Limb (tissue), 2 donors: ENCODE measurements at regions not wholly inside any gene's neighbourhood (a gene's known extent, or its start where the extent isn't known, plus 50 kb on each side); places are given as distances from the start of the nearest gene placed in this dataset.
"Not testable (repeated sequence)": the region's sequence is repeated elsewhere in the genome, so short reads cannot be mapped to it uniquely, and the experiment has no call there.

ENCODE experiments used
- DNase-seq, 2 donors: peaks; one replicate each; pipeline ENCODE4 v3.0.0-alpha.2; 2016; ENCODE audit errors: extremely low spot score in 2 of 2

DNA sequence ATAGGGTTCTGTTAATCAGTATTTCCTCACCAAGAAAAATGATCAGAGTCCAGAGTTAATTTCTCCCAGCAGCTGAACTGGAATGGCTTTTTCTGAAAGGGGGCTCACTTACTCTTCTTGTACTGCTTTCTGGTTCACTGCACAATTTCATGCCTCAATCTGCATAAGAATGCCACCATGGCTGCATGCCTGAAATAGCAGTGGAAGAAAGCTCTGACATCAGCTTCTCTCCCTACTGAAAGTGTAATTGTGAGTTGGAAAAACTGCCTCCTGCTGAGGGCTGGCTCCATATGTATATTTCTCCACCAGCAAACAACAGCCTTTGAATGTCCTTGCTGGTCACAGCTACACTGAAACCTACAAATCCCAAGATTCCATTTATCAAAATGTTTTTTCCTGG lies 1027.2 kb upstream of the GJE1 start:
- DNase-seq = peak in 1 of 2 donors; percentile 38

DNA sequence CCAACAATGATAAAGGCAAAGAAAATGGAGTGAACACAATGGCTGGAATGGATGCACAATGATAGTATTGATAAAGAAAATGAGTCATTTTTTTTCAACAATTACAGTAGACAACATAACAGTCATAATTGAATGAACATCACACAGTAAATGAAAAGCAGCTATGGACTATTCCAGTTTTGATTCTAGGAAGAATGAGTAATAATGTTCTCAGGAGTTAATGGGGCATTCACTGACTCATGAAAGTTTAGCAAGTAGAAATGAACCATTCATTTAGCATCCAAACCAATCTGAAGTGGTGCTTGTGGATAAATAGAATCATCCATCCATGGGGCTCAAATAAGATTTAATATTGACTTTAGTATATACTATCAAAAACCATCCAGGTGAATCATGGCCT lies 1029.5 kb upstream of the GJE1 start:
- no peak for DNase-seq

DNA sequence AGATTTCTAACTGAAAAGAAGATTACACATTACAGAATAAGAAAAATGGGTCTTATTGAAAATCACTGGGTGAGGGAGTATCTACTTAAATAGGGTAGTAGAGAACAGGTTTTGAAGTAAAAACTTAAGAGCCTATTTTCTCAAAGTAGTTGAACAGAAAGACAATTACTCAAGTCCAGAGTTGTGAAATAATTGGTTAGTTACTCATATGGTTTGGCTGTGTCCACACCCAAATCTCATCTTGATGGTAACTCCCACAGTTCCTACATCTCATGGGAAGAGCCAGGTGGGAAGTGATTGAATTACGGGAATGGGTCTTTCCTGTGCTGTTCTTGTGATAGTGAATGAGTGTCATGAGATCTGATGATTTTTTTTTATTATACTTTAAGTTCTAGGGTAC lies 1035.3 kb upstream of the GJE1 start:
- DNase-seq = no peak

DNA sequence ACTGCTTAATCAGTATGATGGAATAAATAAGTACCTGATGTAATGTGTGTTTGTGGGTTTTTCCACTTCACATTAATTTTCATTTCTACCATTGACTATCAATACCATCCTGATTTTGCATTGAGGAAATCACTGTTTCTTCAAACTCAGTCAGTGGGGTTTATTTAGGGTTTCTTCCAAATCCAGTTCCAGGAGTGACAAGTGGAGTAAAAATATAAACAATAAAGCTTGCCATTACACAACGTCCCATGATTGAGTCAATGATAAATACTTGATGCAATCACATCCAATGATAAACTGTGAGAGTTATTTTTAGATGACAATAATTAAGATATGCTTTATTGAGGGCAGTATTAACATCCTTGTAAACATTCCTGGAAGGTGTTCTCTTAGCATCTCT lies 1037.4 kb upstream of the GJE1 start:
- DNase-seq = no peak

DNA sequence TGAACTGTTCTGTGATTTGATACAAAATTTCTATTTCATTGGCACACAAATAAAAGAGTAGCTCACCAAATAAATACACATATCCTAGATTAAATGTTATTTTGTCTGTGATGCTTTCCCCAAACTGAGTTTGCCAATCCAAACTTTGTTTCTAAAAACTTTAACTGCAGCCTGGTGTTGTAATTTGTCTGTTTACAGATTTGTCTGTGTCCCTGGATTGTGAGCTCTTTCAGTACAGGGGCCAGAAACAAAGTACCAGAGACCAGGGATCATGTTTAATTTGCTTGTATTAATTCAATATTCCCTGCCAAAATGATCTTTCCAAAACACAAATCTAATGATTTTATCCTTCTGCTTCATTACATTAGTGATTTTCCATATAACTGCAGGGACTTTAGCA lies 1044.6 kb upstream of the GJE1 start:
- DNase-seq = no peak

DNA sequence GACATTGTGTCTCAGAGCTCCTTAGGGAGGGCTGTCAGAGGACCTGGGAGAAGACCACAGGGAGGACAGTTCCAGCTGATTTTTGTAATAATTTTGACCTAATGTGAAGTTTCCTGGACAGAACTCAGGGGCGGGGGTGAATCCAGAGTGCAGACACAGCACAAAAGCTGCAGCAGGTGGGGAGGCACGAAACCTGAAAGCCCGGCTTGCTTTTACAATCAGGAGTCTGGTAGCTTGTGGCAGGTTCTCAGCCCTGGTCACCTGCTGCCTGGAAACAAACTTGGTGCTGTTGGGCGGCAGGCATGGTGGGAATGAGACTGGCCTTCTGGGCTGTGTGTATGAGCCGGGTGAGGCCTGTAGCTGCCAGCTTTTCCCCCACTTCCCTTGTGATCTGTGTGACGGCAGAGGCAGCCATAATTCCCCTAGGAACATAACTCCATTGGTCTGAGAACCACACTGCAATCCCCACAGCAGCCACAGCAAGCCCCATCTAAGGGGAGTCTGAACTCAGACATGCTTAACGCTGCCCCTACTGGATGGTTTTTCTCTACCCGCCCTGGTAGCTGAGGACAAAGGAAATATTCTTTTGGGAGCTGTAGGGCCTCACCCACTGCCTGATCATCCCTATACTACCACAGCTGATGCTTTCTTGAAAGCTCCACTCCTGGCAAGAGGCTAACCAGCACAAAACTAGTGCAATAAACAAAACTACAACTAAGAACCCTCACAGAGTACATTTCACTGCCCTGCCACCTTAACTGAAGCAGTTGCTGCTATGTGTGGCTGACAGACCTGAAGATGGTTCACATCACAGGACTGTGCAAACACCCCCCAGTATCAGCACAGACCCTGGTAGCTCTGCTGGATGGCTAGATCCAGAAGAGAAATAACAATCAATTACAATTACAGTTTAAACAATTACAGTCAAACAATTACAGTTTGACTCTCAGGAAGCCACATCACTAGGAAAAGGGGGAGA lies 1055.1 kb upstream of the GJE1 start:
- DNase-seq = no peak

DNA sequence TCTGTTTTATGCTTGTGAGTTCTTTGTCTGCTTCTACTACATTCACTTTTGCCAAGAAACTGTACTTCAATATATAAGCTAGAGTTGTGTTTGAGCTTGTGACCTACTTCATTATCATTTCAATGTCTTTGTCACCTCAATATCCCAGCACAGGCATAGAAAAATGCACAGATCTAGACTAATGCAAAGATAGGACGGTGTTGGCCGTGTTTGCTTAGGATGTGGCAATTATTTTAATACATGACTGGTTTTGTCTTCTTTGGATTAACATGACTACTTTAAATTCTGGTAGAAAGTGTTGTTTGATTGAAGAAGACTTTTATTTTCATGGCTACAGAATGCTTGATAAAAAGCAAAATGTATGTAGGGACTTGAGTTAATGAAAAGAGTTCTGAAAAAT lies 1075.0 kb upstream of the GJE1 start:
- no peak for DNase-seq

DNA sequence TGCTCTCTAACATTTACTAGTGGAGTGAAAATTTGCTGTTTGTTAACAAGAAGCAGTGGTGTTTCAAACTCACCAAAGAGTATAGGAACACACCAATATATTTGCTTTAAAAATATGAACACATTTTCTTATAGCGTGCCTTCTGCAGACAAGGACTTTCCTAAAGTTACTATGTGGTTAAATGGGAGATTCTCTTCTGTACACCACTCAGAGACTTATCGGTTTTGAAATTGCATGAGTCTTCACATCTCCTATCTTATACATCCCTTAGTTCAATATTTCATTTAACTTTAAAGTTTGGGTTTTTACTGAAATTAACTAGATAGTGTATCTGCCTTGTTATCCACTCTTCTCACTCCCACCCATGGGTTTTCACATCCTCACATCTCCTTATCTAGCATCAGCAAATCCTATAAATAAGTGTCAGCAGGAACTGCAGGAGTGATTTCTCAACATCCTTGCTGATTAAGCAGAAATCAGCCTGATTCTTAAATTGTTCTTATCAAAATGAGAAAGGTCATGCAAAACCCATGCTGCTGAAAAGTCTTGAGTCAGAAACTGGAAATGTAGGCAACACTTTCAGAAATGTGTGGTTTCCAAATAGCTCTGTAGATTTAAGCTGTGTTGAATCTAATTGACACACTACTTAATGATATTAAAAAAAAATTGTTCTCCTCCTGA lies 1075.6 kb upstream of the GJE1 start:
- no peak for DNase-seq

DNA sequence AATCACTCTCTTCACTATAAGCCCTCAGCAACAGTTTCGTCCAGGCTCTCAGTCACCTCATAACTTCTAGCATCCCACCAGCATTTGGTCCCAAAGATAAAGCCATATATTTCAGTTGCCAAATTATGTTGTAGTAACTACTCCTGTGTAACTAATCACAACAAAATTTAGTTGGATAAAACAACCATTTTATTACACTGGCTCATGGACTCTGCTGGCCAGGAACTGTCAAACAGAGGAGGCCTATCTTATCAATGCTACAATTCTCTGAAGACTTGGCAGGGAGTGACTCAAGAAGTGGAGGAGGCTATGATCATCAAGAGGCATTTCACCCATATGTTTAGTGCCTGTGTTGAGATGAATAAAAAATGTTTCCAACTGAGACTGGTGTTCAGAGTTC lies 1082.3 kb upstream of the GJE1 start:
- DNase-seq = no peak

DNA sequence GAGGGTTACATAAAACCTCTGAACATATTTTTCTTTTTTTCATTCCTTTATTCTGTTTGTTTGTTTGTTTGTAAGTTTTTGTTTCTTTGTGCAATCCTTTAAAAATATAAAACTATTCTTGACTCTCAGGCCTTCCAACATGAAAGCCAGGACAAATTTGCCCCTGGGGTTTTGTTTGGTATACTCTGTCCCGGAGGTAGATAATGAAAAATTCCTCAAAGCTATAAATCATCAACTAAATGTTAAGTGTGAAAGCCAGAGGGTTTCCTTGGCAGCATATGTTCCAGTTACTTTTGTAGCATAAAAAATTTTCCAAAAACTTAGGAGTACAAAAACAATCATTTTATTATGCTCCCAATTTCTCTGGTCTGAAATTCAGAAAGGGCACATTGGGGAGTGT lies 1084.3 kb upstream of the GJE1 start:
- DNase-seq = no peak

DNA sequence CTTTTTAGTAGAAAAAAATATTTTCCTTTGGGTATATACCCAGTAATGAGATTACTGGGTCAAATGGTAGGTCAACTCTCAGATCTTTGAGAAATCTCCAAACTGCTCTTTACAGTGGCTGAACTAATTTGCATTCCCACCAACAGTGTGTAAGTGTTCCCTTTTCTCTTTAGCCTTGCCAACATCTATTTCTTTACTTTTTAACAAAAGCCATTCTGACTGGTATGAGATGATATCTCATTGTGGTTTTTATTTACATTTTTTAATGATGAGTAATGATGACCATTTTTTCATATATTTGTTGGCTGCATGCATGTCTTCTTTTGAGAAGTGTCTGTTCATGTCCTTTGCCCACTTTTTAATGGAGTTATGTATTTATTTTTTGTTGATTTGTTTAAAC lies 1086.2 kb upstream of the GJE1 start:
- not testable (repeated sequence) for DNase-seq

DNA sequence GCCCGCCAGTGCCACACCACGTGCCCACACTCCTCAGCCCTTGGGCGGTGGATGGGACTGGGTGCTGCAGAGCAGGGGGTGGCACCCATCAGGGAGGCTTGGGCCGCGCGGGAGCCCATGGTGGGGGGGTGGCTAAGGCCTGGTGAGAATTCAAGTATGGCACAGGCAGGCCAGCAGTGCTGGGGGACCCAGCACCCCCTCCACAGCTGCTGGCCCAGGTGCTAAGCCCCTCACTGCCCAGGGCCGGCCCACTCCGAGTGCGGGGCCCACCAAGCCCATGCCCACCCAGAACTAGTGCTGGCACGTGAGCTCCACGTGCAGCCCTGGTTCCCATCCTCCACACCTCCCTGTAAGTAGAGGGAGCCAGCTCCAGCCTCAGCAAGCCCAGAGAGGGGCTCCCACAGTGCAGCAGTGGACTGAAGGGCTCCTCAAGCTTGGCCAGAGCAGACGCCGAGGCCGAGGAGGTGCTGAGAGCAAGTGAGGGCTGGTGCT lies 1091.1 kb upstream of the GJE1 start:
- DNase-seq = no peak

DNA sequence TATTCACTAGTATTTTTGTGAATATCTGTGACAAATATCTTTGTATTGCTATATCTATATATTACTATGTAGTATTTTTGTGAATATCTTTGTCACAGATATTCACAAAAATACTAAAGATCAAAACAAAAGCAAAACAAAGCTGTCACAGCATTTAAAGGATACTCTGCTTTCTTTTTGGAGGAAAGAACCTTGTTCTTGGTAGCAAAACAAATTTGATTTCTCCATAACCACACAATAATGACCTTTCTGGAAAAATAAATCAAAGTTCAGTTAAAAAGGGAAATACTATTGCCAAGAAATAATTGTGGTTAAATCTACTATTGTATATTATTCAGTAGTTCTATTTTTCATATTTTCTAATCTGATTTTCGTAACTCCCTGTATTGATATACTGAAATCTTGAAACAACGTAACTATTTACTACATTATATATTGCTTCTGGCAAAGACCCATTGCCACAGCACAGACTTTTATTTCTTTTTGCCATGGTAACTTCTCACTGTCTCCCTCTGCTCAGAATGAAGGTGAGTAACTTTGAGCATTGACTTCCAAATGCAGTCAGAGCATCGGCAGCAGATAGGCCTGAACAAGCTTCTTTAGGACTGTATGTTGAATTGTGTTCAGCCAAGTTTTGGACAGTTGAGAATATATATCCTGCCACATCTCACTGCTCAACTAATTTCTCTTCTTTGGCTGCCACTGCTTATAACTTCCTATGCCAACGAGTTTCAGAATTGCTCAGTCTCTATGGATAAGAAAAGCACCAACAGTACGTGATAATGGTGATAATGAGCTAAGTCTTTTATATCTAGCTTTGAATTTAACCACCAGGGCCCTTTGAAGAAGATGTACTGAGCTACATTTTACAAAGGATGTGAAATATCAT lies 1097.2 kb upstream of the GJE1 start:
- no peak for DNase-seq

DNA sequence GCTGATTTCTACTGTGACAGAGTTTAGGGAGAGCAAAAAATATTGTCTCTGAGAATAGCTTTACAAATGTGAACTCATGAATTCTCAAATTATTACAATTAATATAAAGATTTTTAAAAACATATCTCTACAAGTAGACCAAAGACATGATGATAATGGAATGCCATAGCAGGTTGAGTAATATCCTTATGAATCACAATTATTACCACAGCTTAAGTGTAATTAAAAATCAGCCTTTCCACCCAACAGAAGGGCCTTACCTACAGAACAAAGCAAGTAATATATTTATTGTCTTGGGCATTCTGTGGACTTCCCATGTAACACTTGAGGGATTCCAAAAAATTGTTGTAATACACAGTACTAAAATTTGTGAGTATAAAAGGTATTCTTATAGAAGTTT lies 1099.6 kb upstream of the GJE1 start:
- no peak for DNase-seq

DNA sequence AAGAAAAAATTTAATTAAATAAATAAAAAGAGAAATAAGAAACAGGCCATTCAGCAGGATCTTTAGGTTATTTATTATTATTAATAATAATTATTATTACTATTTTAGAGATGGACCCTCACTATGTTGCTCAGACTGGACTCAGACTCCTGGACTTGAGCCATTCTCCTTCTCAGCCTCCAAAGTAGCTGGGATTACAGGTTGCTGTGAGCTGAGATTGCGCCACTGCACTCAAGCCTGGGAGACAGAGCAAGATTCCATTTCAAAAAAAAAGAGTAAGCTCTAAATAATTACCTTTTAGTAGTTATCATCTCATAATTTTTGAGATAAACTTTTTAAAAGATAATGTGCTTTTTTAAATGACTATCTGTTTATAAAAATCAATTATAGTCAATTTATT lies 1102.8 kb upstream of the GJE1 start:
- no peak for DNase-seq

DNA sequence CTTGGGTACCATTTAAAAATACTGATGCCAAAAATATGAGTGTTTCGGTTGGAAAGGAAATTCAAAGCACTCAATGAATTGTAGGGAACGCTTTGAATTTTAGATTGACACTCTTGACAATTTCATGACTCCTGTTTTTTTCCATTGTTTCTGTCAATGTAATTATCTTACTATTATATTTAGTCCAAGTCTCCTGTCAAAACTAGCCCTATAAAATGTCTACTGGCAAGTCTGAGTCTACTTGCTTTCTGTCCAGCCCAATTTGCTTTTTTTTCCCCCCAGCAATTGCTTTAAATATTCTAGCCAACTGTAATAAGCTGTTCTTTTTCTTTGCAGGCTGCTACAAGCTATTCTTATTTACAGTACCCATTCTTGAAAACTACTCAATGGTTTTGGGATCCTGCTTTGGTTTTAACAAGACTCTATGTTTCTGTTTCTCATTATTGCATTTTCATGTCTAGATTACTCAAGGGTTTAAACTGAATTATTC lies 1103.9 kb upstream of the GJE1 start:
- DNase-seq = peak in 1 of 2 donors; percentile 20

DNA sequence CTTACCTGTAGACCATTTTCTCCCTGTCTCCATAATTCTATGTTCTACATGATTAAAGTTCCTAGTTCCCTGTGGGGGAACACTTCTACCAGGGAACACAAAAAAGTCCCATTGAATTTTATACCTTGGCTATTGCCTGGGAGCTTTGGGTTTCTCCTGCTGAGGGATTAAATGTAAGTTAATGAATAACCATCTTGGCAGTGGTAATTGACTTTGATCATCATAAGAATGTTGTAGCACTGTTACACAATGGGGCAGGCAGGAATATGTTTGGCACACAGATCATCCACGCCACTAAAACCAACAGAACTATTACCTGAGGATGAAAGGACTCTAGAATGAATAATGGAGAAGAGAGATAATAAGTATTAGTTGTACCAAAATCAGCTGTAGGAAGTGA lies 1106.2 kb upstream of the GJE1 start:
- DNase-seq = no peak

DNA sequence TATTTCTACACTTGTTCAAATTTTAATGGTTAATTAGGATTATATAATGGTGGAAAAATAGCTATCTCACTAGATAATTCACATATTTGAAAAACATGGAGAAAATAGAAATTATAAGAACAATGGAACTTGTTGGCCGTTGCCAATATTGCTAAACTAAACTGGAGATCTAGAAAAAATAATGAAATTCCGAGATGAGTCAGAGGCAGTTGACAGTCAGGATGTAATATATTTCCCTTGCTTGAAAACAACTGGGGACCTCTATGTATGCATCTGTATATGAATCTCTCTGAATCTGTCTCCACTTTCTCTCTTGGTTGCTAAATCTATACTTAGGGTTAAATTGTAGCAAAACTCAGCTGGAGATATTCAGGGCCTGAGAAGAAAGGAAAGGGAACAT lies 1108.2 kb upstream of the GJE1 start:
- DNase-seq = no peak

DNA sequence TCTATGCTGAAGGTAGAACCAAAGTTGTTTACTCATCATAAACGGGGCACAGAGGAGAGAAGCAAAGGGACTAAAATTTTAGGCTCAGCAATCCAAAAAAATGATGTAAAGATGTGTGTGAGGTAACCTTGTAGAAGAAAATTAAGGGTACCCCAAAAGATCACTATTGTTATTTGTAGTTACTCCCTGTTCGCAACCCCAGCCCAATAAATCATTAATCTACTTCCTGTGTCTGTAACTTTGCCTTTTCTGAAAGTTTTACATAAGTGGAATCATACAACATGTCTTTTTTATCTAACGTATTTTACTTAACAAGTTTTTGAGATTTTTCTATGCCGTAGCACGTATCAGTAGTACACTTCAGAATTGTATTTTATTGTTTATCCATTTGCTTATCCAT lies 1114.8 kb upstream of the GJE1 start:
- DNase-seq = no peak

DNA sequence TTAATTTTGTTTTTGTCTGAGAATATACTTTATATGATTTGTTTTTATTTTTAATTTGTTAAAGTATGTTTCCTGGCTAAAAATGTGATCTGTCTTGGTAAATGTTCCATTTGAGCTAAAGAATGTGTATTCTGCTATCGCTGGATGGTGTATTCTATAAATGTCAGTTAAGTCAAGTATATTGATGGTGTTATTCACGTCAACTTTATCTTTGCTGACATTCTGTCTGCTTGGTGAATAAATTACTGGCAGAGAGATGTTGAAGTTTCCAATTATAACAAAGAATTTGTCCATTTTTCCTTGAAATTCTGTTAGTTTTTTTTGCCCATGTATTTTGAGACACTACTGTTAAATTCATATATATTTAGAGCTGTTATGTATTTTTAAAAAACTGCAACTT lies 1131.8 kb upstream of the GJE1 start:
- DNase-seq = no peak

DNA sequence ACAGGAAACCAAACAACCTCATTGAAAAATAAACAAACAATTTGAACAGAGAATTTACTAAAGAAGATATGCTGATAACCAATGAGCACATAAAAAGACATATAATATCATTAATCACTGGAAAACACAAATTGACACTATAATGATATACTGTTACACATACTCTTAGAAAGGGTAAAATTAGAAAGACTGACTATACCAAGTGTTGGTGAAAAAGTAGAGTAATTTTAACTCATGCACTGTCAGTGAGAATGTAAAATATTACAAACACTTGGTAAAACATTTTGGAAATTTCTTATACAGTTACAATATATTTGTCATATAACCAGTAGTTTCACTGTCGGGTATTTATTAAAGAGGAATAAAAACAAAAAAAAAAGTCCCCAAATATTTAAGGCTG lies 1139.2 kb upstream of the GJE1 start:
- no peak for DNase-seq

DNA sequence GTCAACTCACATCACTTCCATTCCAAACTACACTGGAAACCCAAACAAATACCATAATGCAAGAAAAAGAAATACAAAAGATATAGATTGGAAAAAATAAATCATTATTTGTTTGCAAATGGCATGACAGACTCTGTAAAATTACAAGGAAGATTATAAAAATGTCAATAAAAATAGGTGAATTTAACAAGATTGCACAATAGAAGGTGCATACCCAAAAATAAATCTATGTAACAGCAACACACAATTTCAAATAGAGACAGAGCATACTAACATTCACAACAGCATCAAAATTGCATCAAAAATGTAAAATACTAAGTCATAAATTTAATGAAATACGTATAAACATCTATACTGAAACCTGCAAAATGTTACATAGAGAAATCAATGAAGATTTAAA lies 1140.0 kb upstream of the GJE1 start:
- DNase-seq = no peak
